HCT116 (cell line): ENCODE measurements at regions not wholly inside any gene's neighbourhood (a gene's known extent, or its start where the extent isn't known, plus 50 kb on each side); places are given as distances from the start of the nearest gene placed in this dataset.

Experiments
- ATAC-seq: fragments of 200-7000 bp; cut with Tn5 transposase; 2 replicates; pipeline ENCODE4 v1.9.1; 2020; ENCODE audit warnings: mild to moderate bottlenecking, moderate library complexity
- BruUV-seq: library from RNA; stranded (reverse); fragments of 400-500 nt; replicated peaks from 2 replicates; lab custom pipeline; 2021; lab: Mats Ljungman, UMichigan
- CTCF ChIA-PET: fragments of 300-600 bp; sonication (Branson Sonifier 250); formaldehyde crosslinking; loops from one replicate; lab custom pipeline; 2021; ENCODE audit warnings: antibody characterized with exemption; lab: Charles Lee
- POLR2A ChIA-PET: fragments of 300-600, 350-600 bp; sonication (Branson Sonifier 250); formaldehyde crosslinking; loops from one replicate; lab custom pipeline; 2021; ENCODE audit warnings: antibody characterized with exemption; lab: Charles Lee
- RAD21 ChIA-PET, 2 experiments: fragments of 300-600 bp; sonication (Branson Sonifier 250); formaldehyde crosslinking; loops; one replicate each; lab custom pipeline; 2023; ENCODE audit warnings: low total read pairs in 2 of 2; ENCODE audit not compliant: uncharacterized antibody in 2 of 2, unreplicated experiment in 2 of 2, low non-redundant PET in 1 of 2; lab: Charles Lee
- DNase-seq: peaks from one replicate; pipeline ENCODE4 v3.0.0-alpha.2; 2010; ENCODE audit warnings: low read depth, low spot score
- H2AFZ ChIP-seq: fragments of 200-600 bp; shearing (Covaris generic), sonication (generic); 2 replicates; pipeline ENCODE4 v1.6.1; 2017; ENCODE audit warnings: low read depth, mixed run types, mixed read lengths, antibody characterized with exemption, low read length; ENCODE audit not compliant: poor library complexity, severe bottlenecking
- H3K27ac ChIP-seq: 2 replicates; pipeline ENCODE4 v1.5.1; 2012; ENCODE audit warnings: low read depth, low read length
- H3K27me3 ChIP-seq: fragments of 200-600 bp; sonication (generic); 2 replicates; pipeline ENCODE4 v1.6.1; 2016; ENCODE audit warnings: mixed run types, low read length, mixed read lengths; ENCODE audit not compliant: insufficient read depth
- H3K36me3 ChIP-seq, 2 experiments: fragments of 200-500 bp in 1 of 2; fragments of 200-600 bp in 1 of 2; sonication (Bioruptor generic) in 1 of 2; sonication (generic) in 1 of 2; 2 replicates each; pipeline versions ENCODE4 v1.5.1 to v1.6.1; 2014 to 2016; ENCODE audit warnings: low read length in 2 of 2, inconsistent platforms in 1 of 2, mixed read lengths in 1 of 2, mixed run types in 1 of 2; ENCODE audit not compliant: insufficient read depth in 2 of 2, control insufficient read depth in 1 of 2
- H3K4me1 ChIP-seq, 2 experiments: fragments of 200-600 bp in 1 of 2; sonication (generic) in 1 of 2; 2 replicates each; pipeline versions ENCODE4 v1.5.1 to v1.6.1; 2012 to 2017; ENCODE audit warnings: low read length in 2 of 2, inconsistent platforms in 1 of 2, mild to moderate bottlenecking in 1 of 2, mixed read lengths in 1 of 2, mixed run types in 1 of 2, moderate library complexity in 1 of 2; ENCODE audit not compliant: insufficient read depth in 2 of 2, control insufficient read depth in 1 of 2
- H3K4me2 ChIP-seq: fragments of 200-600 bp; sonication (generic); 2 replicates; pipeline ENCODE4 v1.6.1; 2017; ENCODE audit warnings: mixed run types, low read length, mixed read lengths
- H3K4me3 ChIP-seq, 2 experiments: fragments of 200-600 bp in 1 of 2; sonication (generic) in 1 of 2; replicated peaks in 1 of 2; 2 replicates each; pipeline ENCODE4 v1.5.1; 2011 to 2016; ENCODE audit warnings: low read length in 2 of 2, control low read depth in 1 of 2, low read depth in 1 of 2, mild to moderate bottlenecking in 1 of 2, mixed read lengths in 1 of 2, mixed run types in 1 of 2
- H3K79me2 ChIP-seq: fragments of 200-600 bp; sonication (generic); 2 replicates; pipeline ENCODE4 v1.6.1; 2017; ENCODE audit warnings: mild to moderate bottlenecking, mixed run types, low read length, moderate library complexity, mixed read lengths; ENCODE audit not compliant: insufficient read depth
- H3K9ac ChIP-seq: fragments of 200-600 bp; sonication (generic); 2 replicates; pipeline ENCODE4 v1.6.1; 2016; ENCODE audit warnings: low read length, mixed read lengths
- H3K9me2 ChIP-seq: fragments of 200-600 bp; sonication (generic), shearing (Covaris generic); 2 replicates; pipeline ENCODE4 v1.6.1; 2017; ENCODE audit warnings: mixed run types, mild to moderate bottlenecking, moderate library complexity; ENCODE audit not compliant: insufficient read depth
- H3K9me3 ChIP-seq, 2 experiments: fragments of 200-500 bp in 1 of 2; fragments of 200-600 bp in 1 of 2; sonication (Bioruptor generic) in 1 of 2; sonication (generic) in 1 of 2; 2 replicates each; pipeline ENCODE4 v1.6.1; 2014 to 2017; ENCODE audit warnings: low read length in 2 of 2, mixed read lengths in 2 of 2, inconsistent platforms in 1 of 2, low read depth in 1 of 2, mild to moderate bottlenecking in 1 of 2, mixed run types in 1 of 2, moderate library complexity in 1 of 2; ENCODE audit not compliant: control insufficient read depth in 1 of 2, insufficient read depth in 1 of 2
- H4K20me1 ChIP-seq: fragments of 200-600 bp; sonication (generic), shearing (Covaris generic); 2 replicates; pipeline ENCODE4 v1.6.1; 2017; ENCODE audit warnings: mixed run types, mild to moderate bottlenecking, moderate library complexity; ENCODE audit not compliant: insufficient read depth
- ATF3 ChIP-seq: IDR thresholded peaks from 2 replicates; pipeline ENCODE4 v1.6.1; 2012
- CBX3 ChIP-seq: IDR thresholded peaks from 2 replicates; pipeline ENCODE4 v1.6.1; 2012; ENCODE audit warnings: low read depth
- CEBPB ChIP-seq: IDR thresholded peaks from 2 replicates; pipeline ENCODE4 v1.6.1; 2012; ENCODE audit warnings: low read depth
- EGR1 ChIP-seq: IDR thresholded peaks from 2 replicates; pipeline ENCODE4 v1.6.1; 2012; ENCODE audit warnings: low read depth
- ELF1 ChIP-seq: IDR thresholded peaks from 2 replicates; pipeline ENCODE4 v1.6.1; 2012; ENCODE audit warnings: low read depth, borderline replicate concordance
- EZH2phosphoT487 ChIP-seq: fragments of 200-600 bp; IDR thresholded peaks from 2 replicates; pipeline ENCODE4 v1.6.1; 2018; ENCODE audit warnings: antibody characterized with exemption, borderline replicate concordance
- FOSL1 ChIP-seq: IDR thresholded peaks from 2 replicates; pipeline ENCODE4 v1.6.1; 2012; ENCODE audit warnings: low read depth
- MAX ChIP-seq: IDR thresholded peaks from 2 replicates; pipeline ENCODE4 v1.6.1; 2012
- POLR2A ChIP-seq: IDR thresholded peaks from 2 replicates; pipeline ENCODE4 v1.7.0; 2011; ENCODE audit warnings: borderline replicate concordance; ENCODE audit not compliant: insufficient read depth, insufficient read length; ENCODE audit errors: extremely low read depth
- POLR2AphosphoS5 ChIP-seq: IDR thresholded peaks from 2 replicates; pipeline ENCODE4 v1.6.1; 2011; ENCODE audit warnings: mild to moderate bottlenecking, low read depth, low read length, moderate library complexity
- REST ChIP-seq: IDR thresholded peaks from 2 replicates; pipeline ENCODE4 v1.6.1; 2012; ENCODE audit warnings: low read depth
- SIN3A ChIP-seq: IDR thresholded peaks from 2 replicates; pipeline ENCODE4 v1.6.1; 2012; ENCODE audit warnings: low read depth
- SP1 ChIP-seq: IDR thresholded peaks from 2 replicates; pipeline ENCODE4 v1.6.1; 2012; ENCODE audit warnings: low read depth
- SRF ChIP-seq: IDR thresholded peaks from 2 replicates; pipeline ENCODE4 v1.6.1; 2012; ENCODE audit warnings: low read depth
- TCF7L2 ChIP-seq: IDR thresholded peaks from 2 replicates; pipeline ENCODE4 v1.7.0; 2011; ENCODE audit warnings: borderline replicate concordance, inconsistent platforms; ENCODE audit not compliant: insufficient read depth, insufficient read length; ENCODE audit errors: extremely low read depth
- YY1 ChIP-seq: IDR thresholded peaks from 2 replicates; pipeline ENCODE4 v1.6.1; 2011; ENCODE audit warnings: low read length, low read depth, moderate library complexity, mild to moderate bottlenecking; ENCODE audit not compliant: insufficient replicate concordance; ENCODE audit errors: extremely low read depth
- ZBTB33 ChIP-seq: IDR thresholded peaks from 2 replicates; pipeline ENCODE4 v1.6.1; 2011; ENCODE audit warnings: mild to moderate bottlenecking, low read length, moderate library complexity; ENCODE audit not compliant: insufficient replicate concordance; ENCODE audit errors: extremely low read depth
- ZFX ChIP-seq: fragments of 450-650 bp; IDR thresholded peaks from 2 replicates; pipeline ENCODE4 v1.6.1; 2017
- intact Hi-C: fragments of 100-400 bp; cut with micrococcal nuclease; formaldehyde crosslinking; loops from 2 replicates; pipeline ENCODE4 v1.10.0; 2022

- CTCF ChIA-PET = no interaction called here
- ATAC-seq (no peak), DNase-seq (no peak)
- POLR2A ChIA-PET = no interaction called here
- RAD21 ChIA-PET = no interaction called here
- no peak overlapping the region for H3K4me3 ChIP-seq
- no peaks in the 10 kb centered on the region for H3K4me1 ChIP-seq
- no peak overlapping the region for H3K27ac ChIP-seq
- BruUV-seq = no TSS peak
- no peaks in the 10 kb centered on the region for H4K20me1 ChIP-seq
- H3K9me3 ChIP-seq = peaks cover 5 to 14% of the 10 kb centered on the region in 2 experiments; a peak in 2 of 4 replicates
- H3K4me2 ChIP-seq = no peak overlapping the region
- H3K9ac ChIP-seq = no peak overlapping the region
- no peaks in the 10 kb centered on the region; a peak in 1 of 4 replicates for H3K36me3 ChIP-seq
- intact Hi-C loops = no loop called here
- no peaks in the 10 kb centered on the region for H3K79me2 ChIP-seq
- TF ChIP-seq EZH2phosphoT487 (no peak), EGR1 (no peak), POLR2AphosphoS5 (no peak), TCF7L2 (no peak), SP1 (no peak), SIN3A (no peak), ELF1 (no peak), SRF (no peak), FOSL1 (no peak), YY1 (no peak), ZFX (no peak), REST (no peak), MAX (no peak), CBX3 (no peak), ZBTB33 (no peak), CEBPB (no peak), POLR2A (no peak), ATF3 (no peak)
- H2AFZ ChIP-seq = no peak overlapping the region
- H3K27me3 ChIP-seq = no peaks in the 10 kb centered on the region
- H3K9me2 ChIP-seq = no peaks in the 10 kb centered on the region
These were observed 196.4 kb downstream of the NOL4 start for GRCh38 chr18:34028324-34028723.
